ENCODE measurements at regions not wholly inside any gene's neighbourhood (a gene's known extent, or its start where the extent isn't known, plus 50 kb on each side); places are given as distances from the start of the nearest gene placed in this dataset.

- Histone ChIP-seq H3K27me3 (replicated peaks; ENCODE audit: insufficient read depth, low read depth, low read length, poor library complexity) (peaks cover 4% of the 10 kb centered on the region), H3K9me3 (ENCODE audit: low read depth, low read length, poor library complexity, severe bottlenecking) (no peaks in the 10 kb centered on the region), H3K36me3 (ENCODE audit: insufficient read depth, low read length, poor library complexity, severe bottlenecking) (no peaks in the 10 kb centered on the region), H3K27ac (ENCODE audit: low read depth, low read length, poor library complexity, severe bottlenecking) (no peak overlapping the region), H3K4me1 (ENCODE audit: insufficient read depth, low read length, poor library complexity, severe bottlenecking) (peaks cover under 1% of the 10 kb centered on the region), H3K4me3 (ENCODE audit: low read depth, low read length, poor library complexity, severe bottlenecking) (no peak overlapping the region)
- TF ChIP-seq EZH2 (IDR thresholded peaks at IDR 0.05; ENCODE audit: borderline replicate concordance, low read depth, low read length, poor library complexity, severe bottlenecking) (no peak), CTCF (conservative IDR thresholded peaks at IDR 0.05; ENCODE audit: low read depth, low read length) (no peak)
- intact Hi-C loops (cut with micrococcal nuclease; ENCODE audit: unreplicated experiment) = no loop called here
- ChIA-PET POLR2A (ENCODE audit: low non-redundant PET) (no interaction called here), CTCF (interaction anchor here (0.7 kb wide), 1 partner anchor 29 kb away, joined by 10 read pairs; no protein-coding TSS in a partner anchor)
- no TSS peak for BruUV-seq (replicated peaks)
- no peak for DNase-seq (ENCODE audit: low spot score)
Observed at GRCh38 chr5:74182603-74183002, 457.9 kb downstream of the ENC1 start.

- Histone ChIP-seq H3K27ac (ENCODE audit: low read depth, low read length, poor library complexity, severe bottlenecking) (no peak overlapping the region), H3K27me3 (replicated peaks; ENCODE audit: insufficient read depth, low read depth, low read length, poor library complexity) (peaks cover 4% of the 10 kb centered on the region), H3K4me3 (ENCODE audit: low read depth, low read length, poor library complexity, severe bottlenecking) (no peak overlapping the region), H3K36me3 (ENCODE audit: insufficient read depth, low read length, poor library complexity, severe bottlenecking) (no peaks in the 10 kb centered on the region), H3K4me1 (ENCODE audit: insufficient read depth, low read length, poor library complexity, severe bottlenecking) (no peaks in the 10 kb centered on the region), H3K9me3 (ENCODE audit: low read depth, low read length, poor library complexity, severe bottlenecking) (no peaks in the 10 kb centered on the region)
- ChIA-PET CTCF (no interaction called here), POLR2A (ENCODE audit: low non-redundant PET) (no interaction called here)
- no TSS peak for BruUV-seq (replicated peaks)
- no peak for DNase-seq (ENCODE audit: low spot score)
- intact Hi-C loops (cut with micrococcal nuclease; ENCODE audit: unreplicated experiment) = no loop called here
- TF ChIP-seq CTCF (conservative IDR thresholded peaks at IDR 0.05; ENCODE audit: low read depth, low read length) = no peak
- TF ChIP-seq EZH2 (IDR thresholded peaks at IDR 0.05; ENCODE audit: borderline replicate concordance, low read depth, low read length, poor library complexity, severe bottlenecking) = no peak
Observed at GRCh38 chr5:74179701-74180100, 460.8 kb downstream of the ENC1 start.

- BruUV-seq (replicated peaks) = no TSS peak
- intact Hi-C loops (cut with micrococcal nuclease; ENCODE audit: unreplicated experiment) = no loop called here
- no peak for TF ChIP-seq EZH2 (IDR thresholded peaks at IDR 0.05; ENCODE audit: borderline replicate concordance, low read depth, low read length, poor library complexity, severe bottlenecking)
- TF ChIP-seq CTCF (conservative IDR thresholded peaks at IDR 0.05; ENCODE audit: low read depth, low read length) = no peak
- Histone ChIP-seq H3K4me3 (ENCODE audit: low read depth, low read length, poor library complexity, severe bottlenecking) (no peak overlapping the region), H3K27ac (ENCODE audit: low read depth, low read length, poor library complexity, severe bottlenecking) (no peak overlapping the region), H3K4me1 (ENCODE audit: insufficient read depth, low read length, poor library complexity, severe bottlenecking) (no peaks in the 10 kb centered on the region), H3K27me3 (replicated peaks; ENCODE audit: insufficient read depth, low read depth, low read length, poor library complexity) (peaks cover 4% of the 10 kb centered on the region), H3K9me3 (ENCODE audit: low read depth, low read length, poor library complexity, severe bottlenecking) (no peaks in the 10 kb centered on the region), H3K36me3 (ENCODE audit: insufficient read depth, low read length, poor library complexity, severe bottlenecking) (no peaks in the 10 kb centered on the region)
- ChIA-PET POLR2A (ENCODE audit: low non-redundant PET) (no interaction called here), CTCF (no interaction called here)
- DNase-seq (ENCODE audit: low spot score) = no peak
Observed at GRCh38 chr5:74179179-74179578, 461.3 kb downstream of the ENC1 start.
